Esophagus squamous epithelium (tissue), 5 donors: ENCODE measurements at regions not wholly inside any gene's neighbourhood (a gene's known extent, or its start where the extent isn't known, plus 50 kb on each side); places are given as distances from the start of the nearest gene placed in this dataset.
A peak's percentile ranks its signal among the peaks of the same experiment; 100 is the strongest.

Experiments used
- DNase-seq: peaks from one replicate; lab custom pipeline; 2025; lab: John Stamatoyannopoulos, UW
- H3K27ac ChIP-seq, 4 donors: fragments of 200-600 bp; sonication (generic); one replicate each; pipeline ENCODE4 v1.5.1; 2016 to 2019; ENCODE audit warnings: mild to moderate bottlenecking in 1 of 4
- H3K27me3 ChIP-seq, 4 donors: fragments of 200-600 bp; sonication (generic); 1 replicate in 3 of 4; 2 replicates in 1 of 4; pipeline versions ENCODE4 v1.5.1 to v1.6.0; 2017 to 2021; ENCODE audit warnings: antibody characterized with exemption in 1 of 4
- H3K36me3 ChIP-seq, 3 donors: fragments of 200-600 bp; sonication (generic); one replicate each; pipeline ENCODE4 v1.5.1; 2016 to 2019
- H3K4me1 ChIP-seq, 3 donors: fragments of 200-600 bp; sonication (generic); one replicate each; pipeline ENCODE4 v1.5.1; 2017 to 2019
- H3K4me3 ChIP-seq, 4 donors: fragments of 200-600 bp; sonication (generic); 1 replicate in 3 of 4; 2 replicates in 1 of 4; pipeline ENCODE4 v1.5.1; 2016 to 2019; ENCODE audit warnings: mild to moderate bottlenecking in 2 of 4, moderate library complexity in 1 of 4
- H3K9me3 ChIP-seq, 3 donors: fragments of 200-600 bp; sonication (generic); one replicate each; pipeline ENCODE4 v1.5.1; 2016 to 2019
- POLR2A ChIP-seq, 4 donors: fragments of 450-650 bp; IDR thresholded peaks; one replicate each; pipeline ENCODE4 v1.6.1; 2017; ENCODE audit warnings: antibody characterized with exemption in 4 of 4, mild to moderate bottlenecking in 4 of 4, moderate library complexity in 3 of 4
- WGBS, 2 donors: methylation state at CpG; one replicate each; pipeline ENCODE4 v1.1.5; 2018; 5-methylcytosine and 5-hydroxymethylcytosine counted together
- intact Hi-C: fragments of 100-400 bp; cut with DNase I; formaldehyde crosslinking; loops from one replicate; pipeline ENCODE4 v1.15.0; 2022
- TF ChIP-seq, protein P1 (sequence below), 6 experiments: fragments of 450-650 bp in 4 of 6; fragments of 200-600 bp in 2 of 6; sonication (generic) in 2 of 6; IDR thresholded peaks; one replicate each; pipeline ENCODE4 v1.5.1; 2016 to 2019; ENCODE audit warnings: antibody characterized with exemption in 6 of 6, mild to moderate bottlenecking in 4 of 6, moderate library complexity in 4 of 6
- donor health status: DM: yes; HTN: yes; CAD: no.

DNA sequence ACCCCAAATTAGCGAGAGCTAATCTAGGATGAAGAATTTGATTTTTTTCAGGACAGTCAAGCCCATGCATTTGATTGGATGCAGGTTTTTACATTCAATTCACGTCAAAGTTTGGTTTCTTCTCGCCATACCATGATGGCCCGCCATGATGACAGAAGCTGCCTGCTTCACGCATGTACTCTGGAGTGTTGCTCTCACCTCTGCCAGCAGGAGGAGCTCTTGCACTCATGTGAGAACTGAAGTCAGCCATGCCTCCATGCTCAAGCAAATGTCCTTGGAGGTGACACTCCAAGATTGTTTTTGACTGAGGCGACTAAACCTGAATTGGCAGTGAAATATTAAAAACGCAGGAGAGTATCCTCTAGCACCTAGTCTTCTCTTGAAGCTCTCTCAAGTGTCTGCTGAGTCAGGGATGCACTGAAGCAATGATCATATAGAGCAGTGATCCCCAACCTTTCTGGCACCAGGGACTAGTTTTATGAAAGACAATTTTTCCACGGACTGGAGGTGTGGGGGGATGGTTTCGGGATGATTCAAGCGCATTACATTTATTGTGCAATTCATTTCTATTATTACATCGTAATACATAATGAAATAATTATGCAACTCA lies 120.9 kb downstream of the SAMMSON start:
- no peak overlapping the region for H3K27ac ChIP-seq
- H3K9me3 ChIP-seq, result no peaks in the 10 kb centered on the region
- H3K4me1 ChIP-seq, result no peaks in the 10 kb centered on the region
- WGBS, 2 donors, result 75 to 79% methylated on average over 11 of the region's 11 CpGs
- DNase-seq, result no peak
- H3K4me3 ChIP-seq, result no peak overlapping the region
- H3K36me3 ChIP-seq, result no peaks in the 10 kb centered on the region
- no peaks in the 10 kb centered on the region for H3K27me3 ChIP-seq
- intact Hi-C loops, result no loop called here
- TF ChIP-seq, protein P1, sequence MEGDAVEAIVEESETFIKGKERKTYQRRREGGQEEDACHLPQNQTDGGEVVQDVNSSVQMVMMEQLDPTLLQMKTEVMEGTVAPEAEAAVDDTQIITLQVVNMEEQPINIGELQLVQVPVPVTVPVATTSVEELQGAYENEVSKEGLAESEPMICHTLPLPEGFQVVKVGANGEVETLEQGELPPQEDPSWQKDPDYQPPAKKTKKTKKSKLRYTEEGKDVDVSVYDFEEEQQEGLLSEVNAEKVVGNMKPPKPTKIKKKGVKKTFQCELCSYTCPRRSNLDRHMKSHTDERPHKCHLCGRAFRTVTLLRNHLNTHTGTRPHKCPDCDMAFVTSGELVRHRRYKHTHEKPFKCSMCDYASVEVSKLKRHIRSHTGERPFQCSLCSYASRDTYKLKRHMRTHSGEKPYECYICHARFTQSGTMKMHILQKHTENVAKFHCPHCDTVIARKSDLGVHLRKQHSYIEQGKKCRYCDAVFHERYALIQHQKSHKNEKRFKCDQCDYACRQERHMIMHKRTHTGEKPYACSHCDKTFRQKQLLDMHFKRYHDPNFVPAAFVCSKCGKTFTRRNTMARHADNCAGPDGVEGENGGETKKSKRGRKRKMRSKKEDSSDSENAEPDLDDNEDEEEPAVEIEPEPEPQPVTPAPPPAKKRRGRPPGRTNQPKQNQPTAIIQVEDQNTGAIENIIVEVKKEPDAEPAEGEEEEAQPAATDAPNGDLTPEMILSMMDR (IDR thresholded peaks at IDR 0.05), result peak in 4 of 6 experiments; percentile 35 to 61 (median 46)
- TF ChIP-seq POLR2A (IDR thresholded peaks at IDR 0.05), result no peak

DNA sequence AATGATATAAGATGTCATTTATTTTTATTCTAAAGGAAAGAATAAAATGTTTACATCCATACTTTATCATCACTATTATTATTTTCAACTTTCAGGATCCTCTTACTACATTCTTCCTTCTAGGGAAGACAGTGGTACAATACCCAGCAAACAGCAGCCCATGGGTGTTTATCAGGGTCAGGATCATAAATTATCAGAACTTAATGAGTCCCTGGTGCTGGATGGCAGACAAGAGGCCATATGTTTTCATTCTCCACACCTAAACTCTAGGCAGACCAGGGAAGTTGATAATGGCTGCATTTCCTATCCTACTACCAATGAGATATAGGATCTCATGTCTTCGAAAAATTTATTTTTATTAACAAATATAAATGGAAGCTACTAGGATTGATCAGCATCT lies 127.7 kb downstream of the SAMMSON start:
- DNase-seq, result no peak
- Histone ChIP-seq H3K4me3 (no peak overlapping the region), H3K36me3 (no peaks in the 10 kb centered on the region), H3K4me1 (no peaks in the 10 kb centered on the region), H3K27ac (no peak overlapping the region), H3K27me3 (no peaks in the 10 kb centered on the region), H3K9me3 (no peaks in the 10 kb centered on the region)
- WGBS, 2 donors, result 81% methylated on average over 1 of the region's 1 CpG
- TF ChIP-seq, protein P1 (IDR thresholded peaks at IDR 0.05), result no peak
- TF ChIP-seq POLR2A (IDR thresholded peaks at IDR 0.05), result no peak
- intact Hi-C loops, result no loop called here

DNA sequence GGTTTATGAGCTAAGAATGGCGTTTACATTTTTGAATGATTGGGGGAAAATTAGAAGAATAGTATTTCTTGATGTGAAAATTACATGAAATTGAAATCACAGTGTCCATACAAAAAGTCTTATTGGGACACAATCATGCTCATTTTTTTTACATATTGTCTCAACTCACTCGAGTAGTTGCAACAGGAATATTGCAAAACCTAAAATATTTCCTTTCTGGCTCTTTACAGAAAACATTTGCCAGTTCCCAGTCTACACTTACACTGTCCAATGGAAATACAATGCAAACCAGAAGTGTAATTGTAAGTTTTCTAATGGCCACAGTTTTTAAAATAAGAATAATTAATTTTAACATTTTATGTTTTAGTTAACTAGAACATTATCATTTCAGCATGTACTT lies 137.8 kb downstream of the SAMMSON start:
- no peaks in the 10 kb centered on the region for H3K36me3 ChIP-seq
- H3K4me3 ChIP-seq, result no peak overlapping the region
- DNase-seq, result no peak
- WGBS, 2 donors, result 48 to 56% methylated on average over 2 of the region's 2 CpGs
- no peaks in the 10 kb centered on the region for H3K9me3 ChIP-seq
- no peaks in the 10 kb centered on the region for H3K4me1 ChIP-seq
- intact Hi-C loops, result no loop called here
- H3K27ac ChIP-seq, result no peak overlapping the region
- TF ChIP-seq, protein P1 (IDR thresholded peaks at IDR 0.05), result no peak
- TF ChIP-seq POLR2A (IDR thresholded peaks at IDR 0.05), result no peak
- no peaks in the 10 kb centered on the region for H3K27me3 ChIP-seq

DNA sequence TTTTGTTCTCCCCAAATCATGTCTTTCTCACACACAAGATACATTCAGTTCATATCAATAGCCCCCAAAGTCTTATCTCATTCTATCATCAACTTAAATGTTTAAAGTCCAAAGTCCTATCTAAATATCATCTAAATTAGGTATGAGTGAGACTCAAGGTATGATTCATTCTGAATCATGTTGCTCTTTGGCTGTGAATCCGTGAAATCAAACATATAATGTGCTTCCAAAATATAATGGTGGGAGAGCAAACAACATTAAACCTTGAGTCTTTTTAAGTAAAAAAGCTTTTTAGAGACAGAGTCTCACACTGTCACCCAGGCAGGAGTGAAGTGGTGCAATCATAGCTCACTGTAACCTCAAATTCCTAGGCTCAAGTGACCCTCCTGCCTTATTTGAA lies 139.1 kb downstream of the SAMMSON start:
- H3K36me3 ChIP-seq, result no peaks in the 10 kb centered on the region
- no peak overlapping the region for H3K27ac ChIP-seq
- no peak overlapping the region for H3K4me3 ChIP-seq
- H3K9me3 ChIP-seq, result no peaks in the 10 kb centered on the region
- WGBS, 2 donors, result 0 to 53% methylated on average over 1 of the region's 1 CpG
- no peaks in the 10 kb centered on the region for H3K4me1 ChIP-seq
- no peaks in the 10 kb centered on the region for H3K27me3 ChIP-seq
- intact Hi-C loops, result no loop called here
- no peak for DNase-seq
- TF ChIP-seq POLR2A (IDR thresholded peaks at IDR 0.05), result no peak
- TF ChIP-seq, protein P1 (IDR thresholded peaks at IDR 0.05), result no peak
